GM19240 (cell line): ENCODE measurements at regions not wholly inside any gene's neighbourhood (a gene's known extent, or its start where the extent isn't known, plus 50 kb on each side); places are given as distances from the start of the nearest gene placed in this dataset.

ENCODE experiments used
- DNase-seq: peaks from one replicate; pipeline ENCODE4 v3.0.0; 2011; ENCODE audit warnings: low spot score; ENCODE audit not compliant: insufficient read length

DNA sequence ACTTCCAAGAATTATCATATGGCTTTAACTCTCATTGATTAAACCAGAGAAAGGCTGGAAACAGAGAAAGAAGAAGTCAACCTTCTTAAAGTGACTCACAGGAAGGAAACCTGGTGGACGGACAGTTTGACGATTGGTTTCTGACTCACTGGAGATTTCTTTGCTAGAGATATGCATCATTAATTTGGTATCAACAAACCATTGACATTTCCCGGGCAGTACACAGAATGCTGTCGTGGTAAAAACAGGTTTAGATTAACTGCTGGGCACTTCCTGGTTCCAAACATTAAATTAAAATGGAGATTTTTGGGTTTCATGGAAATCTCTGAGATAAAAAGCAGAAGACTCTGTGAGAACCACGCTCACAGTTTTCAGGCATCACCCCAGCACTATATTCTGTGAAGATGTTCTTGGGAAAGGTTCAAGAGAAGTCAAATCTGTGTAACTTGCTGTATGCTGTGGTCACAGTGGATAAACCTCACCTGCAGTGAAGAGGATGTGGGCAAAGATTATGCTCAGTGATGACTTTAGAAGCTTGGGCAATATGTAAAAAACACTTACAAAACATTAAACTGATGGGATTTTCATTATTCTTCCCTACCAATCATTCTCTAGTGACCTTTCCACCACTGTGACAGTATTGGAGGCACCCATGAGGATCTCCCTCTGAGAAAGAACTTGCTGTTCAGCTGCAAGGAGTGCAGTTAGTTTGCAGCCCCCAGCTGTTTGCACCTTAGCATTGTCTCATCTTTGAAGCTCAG, 61.1 kb upstream of the CD44 start:
- DNase-seq: no peak

DNA sequence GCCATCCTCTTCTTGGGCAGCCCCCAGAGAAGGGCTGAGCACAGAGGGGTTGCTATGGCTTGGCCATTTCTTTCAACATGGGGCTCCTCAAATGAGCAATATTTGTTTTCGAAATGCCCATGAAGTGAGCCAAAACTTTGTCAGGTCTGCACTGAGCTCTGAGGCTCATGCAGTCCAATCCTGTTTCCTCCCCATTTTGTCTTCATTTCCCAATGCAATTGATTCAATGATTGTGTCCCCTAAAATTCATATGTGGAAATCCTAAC, 60.6 kb upstream of the CD44 start:
- no peak for DNase-seq

DNA sequence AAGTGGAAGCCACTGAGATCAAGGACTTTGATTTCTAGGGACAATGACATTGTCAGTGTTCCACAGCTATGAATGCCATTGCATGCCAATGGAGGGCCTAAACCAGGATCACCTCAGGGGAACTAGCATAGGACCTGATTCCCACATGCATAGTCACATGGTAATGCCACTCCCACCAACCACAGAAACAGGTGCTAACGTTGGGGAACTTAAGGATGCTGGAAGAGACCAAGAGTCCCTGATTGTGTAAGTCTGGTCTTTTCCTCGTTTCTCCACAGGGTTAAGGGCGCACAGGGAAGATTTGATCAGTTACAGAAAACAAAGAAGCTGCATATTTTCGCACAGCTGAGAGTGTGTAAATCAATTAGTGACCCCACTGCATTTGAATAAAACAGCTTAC, 59.4 kb upstream of the CD44 start:
- no peak for DNase-seq

- peak; percentile 60 for DNase-seq
These were observed 56.4 kb upstream of the CD44 start for GRCh38 chr11:35082321-35083180.

GRCh38 chr11:35083181-35083430, 55.9 kb upstream of the CD44 start:
- DNase-seq: no peak

GRCh38 chr11:35083431-35084238, 55.3 kb upstream of the CD44 start:
- no peak for DNase-seq

DNA sequence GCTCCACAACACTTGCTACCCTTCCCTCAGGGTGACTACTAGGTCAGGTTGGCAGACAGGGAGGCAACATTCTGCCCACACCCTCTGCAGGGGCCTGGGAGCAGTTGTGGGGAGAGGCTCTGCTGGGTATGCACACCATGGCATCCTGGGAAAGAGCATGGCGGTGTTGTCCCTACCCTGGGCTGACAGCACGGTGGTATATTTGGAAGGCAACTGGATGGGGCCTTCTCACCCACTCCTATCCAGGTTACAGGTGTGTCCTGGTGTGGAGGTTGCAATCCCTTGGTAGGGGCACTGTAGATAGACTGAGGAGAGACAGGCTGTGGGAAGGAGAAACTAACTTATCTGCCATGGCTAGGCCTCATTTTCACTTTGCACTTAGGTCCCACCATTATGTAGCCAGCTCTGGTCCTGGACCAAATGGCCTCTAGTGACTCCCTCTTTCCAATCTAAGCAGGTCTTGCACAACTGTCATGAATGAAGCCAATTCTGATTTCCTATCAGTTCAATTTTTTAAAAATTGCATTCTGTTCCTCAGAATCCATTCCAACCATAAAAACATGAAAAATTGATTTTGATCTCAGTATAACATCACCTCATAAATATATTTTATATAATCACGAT, 54.0 kb upstream of the CD44 start:
- DNase-seq: no peak

GRCh38 chr11:35085531-35086165, 53.3 kb upstream of the CD44 start:
- DNase-seq: no peak

DNA sequence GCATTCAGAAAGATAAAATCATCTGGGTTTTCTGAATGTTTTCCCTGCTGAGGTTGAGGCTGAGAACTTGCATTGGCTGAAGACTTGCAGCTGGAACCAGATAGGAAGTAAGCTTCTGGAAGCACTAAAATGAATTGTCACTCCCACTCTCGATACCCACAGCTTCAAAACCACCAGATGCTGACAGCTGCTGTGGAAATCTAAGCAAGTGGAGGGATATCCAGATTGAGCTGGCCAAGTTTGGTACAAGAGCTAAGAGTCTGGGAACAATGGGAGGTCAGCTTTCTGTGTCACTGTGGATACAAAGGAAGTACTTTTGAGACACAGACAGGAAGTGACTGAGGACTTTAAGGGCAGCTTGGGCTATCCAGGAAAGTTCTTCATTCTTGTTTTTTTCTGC, 51.3 kb upstream of the CD44 start:
- DNase-seq: no peak

DNA sequence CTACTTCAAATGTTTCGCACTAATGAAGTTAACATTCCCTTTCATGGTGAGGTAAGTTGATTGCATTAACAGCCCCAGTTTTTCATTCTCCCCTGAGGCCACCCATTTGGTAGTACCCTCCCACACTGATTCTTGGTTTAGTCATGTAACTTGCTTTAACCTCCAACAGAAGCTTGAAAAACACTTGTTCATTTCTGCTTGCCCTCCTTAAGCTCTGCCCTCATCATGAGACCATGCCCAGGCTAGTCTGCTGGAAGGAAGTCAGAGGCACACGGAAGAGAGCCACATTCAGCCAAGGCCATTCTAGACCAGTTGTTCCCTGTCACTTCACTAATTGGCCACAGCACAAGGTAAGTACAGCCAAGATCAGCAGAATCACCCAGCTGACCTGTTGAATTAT, 50.7 kb upstream of the CD44 start:
- no peak for DNase-seq

DNA sequence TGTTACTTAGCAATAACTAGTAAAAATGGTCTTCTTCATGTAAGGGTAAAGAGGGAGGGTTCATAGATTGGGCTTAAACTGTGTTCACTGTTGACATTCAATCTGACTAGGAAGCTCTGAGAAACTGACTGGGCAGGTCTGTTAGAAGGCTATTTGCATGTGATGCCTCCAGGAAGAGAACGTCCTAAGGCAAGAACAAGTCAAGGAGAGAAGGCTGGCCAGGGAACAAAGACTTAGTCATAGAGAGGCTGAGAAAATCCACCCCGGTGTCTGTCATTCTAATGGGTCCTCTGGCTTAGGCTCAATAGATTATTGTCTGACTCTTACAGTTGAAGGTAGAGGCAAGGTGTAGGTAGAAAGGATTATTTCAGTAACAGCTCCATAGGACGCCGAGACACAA, 50.3 kb upstream of the CD44 start:
- no peak for DNase-seq
